GM18498 (cell line): ENCODE measurements at regions not wholly inside any gene's neighbourhood (a gene's known extent, or its start where the extent isn't known, plus 50 kb on each side); places are given as distances from the start of the nearest gene placed in this dataset.

Source experiments
- ATAC-seq: cut with Tn5 transposase; IDR thresholded peaks from one replicate; pipeline ENCODE4 v1.9.1; 2021; ENCODE audit warnings: mild to moderate bottlenecking, moderate library complexity; ENCODE audit not compliant: unreplicated experiment

DNA sequence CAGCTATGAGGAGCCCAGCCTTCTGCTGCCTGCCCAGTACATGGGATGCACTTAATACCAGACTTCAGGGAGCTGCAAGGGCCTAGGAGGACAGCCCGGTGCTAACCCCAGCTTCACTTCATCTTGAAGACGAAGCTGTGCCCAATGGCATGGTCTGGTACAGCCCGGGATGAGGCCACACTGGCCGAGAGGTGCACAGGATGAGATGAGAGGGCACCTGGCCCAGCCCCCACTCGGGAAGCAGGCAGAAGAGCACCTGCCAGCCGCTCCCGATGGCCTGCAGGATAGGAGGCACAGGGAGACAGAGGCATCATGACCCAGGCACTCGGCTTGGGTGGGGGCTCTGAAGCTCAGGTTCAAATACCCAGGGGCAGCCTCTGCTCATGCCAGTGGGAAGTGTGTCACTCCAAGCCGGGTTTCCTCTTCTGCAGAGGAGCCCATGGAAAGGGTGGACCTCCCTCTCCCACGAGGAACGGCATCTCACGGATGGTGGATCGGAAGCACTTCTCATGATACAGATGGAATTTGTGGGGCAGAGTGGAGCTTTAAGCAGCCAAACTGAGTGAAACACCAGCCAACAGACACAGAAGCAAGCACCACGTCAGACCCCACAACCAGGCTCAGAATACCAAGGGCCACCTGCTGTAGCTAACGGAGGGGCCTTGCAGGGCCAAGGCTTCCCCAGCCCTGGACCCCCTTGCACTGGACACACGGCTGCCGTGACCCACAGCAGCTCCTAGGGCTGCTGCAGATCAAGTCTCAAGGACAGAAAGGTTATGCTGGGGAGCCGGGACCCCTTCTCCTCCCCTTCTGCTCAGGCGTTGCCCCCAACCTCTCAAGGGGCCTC is 875.2 kb downstream of the BRD1 start:
- ATAC-seq = no peak

- no peak for ATAC-seq
Measured at GRCh38 chr22:48951836-48952235, 875.8 kb downstream of the BRD1 start.

DNA sequence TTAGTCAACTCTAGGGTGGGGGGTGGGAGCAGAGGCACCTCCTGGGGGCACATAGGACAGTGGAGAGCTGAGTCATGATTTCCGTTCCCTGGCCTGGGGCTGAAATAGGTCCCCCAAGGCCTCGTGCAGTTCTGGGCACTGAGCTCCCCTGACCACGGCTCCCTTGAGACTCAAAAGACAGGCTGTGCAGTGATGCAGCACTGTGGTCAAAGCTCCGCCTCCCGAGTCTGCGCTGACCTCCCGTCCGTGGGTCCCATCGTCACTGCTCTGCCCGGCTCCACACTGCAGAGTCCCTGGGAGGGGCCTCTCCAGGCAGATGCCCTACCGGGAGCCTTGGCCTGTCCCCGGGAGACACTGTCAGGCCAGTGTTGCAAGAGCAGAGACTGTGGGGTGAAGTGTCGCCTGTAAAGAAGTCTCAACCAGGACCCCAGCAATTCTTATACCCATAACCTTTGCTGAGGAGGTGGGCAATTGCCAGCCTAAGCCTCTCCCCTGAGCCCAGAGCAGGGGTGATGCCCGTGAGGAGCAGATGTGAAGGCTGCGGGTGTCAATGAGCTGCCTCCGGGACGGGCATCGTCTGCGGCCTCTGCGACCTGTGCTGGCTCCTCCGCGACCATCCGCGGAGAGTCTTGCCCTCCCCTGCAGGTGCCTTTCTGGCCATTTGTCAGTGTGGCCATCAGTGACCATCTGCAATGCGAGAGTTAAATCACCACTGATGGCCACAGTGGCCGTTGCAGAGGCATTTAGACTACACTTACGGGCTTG is 877.3 kb downstream of the BRD1 start:
- no peak for ATAC-seq

DNA sequence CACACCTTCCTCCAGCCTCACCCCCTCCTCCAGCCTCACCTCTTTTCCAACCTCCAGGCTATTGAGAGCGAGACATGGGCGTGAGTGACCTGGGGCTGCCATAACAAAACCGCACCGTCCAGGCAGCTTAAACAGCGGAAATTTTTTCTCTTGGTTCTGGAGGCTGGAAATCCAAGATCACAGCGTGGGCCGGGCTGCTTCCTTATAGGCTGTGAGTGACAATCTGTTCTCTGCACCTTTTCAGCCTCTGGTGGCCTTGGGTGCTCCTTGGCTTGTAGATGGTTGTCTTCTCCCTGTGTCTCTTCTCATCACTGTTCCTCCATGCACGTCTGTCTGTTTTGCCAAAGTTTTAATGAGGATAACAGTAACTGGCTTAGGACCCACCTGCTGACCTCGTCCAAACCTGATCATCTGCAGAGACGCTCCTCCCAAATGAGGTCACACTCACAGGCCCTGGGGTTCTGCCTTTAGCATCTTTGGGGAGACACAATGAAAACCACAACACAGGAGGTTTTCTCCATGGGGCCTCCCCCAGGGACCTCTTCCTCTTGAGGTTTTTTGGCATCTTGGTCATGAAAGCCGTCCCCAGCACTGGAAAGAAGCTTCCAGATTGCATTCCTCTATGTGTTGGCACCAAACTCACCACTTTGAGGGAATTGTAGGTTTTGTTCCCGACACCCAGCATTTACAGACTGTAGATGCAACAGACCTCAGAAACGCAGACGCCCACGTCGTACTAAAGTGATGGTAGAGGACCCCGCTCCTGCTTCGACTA is 878.1 kb downstream of the BRD1 start:
- no peak for ATAC-seq

DNA sequence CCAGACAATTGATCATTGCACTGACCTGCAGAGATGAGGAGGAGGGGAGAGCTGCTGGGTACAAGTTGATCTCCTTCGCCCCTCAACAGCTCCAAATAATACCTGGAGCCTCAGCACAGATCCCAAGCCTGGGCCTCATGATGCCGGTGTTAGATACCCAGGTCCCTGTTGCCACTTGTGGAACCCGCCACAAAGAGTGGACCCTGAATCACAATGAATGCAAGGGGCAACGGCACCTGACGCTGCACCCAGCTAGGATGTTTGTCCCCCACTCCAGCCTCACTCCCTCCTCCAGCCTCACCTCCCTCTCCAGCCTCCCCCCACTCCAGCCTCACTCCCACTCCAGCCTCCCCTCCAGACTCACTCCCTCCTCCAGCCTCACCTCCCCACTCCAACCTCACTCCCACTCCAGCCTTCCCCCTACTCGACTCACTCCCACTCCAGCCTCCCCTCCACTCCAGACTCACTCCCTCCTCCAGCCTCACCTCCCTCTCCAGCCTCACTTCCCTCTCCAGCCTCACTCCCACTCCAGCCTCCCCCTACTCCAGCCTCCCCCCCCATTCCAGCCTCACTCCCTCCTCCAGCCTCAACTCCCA is 879.0 kb downstream of the BRD1 start:
- no peak for ATAC-seq

DNA sequence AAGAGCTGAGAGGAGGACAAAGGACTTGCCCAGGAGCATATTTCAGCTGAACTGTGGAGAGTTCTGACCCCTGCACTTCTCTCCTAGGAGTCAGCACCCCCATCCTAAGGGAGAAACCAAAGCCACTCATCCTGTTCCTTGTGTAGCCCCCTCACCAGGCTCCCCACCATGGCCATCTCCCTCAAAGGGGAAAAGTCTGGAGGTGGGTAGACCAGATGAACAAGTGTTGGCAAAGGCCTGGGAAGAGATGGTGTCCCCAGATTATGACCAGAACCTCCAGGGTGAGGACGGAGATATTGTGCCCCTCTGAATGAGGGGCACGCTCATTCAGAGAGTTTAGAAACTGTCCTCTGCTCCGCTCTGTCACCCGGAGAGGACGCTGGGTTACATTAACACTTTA is 880.0 kb downstream of the BRD1 start:
- no peak for ATAC-seq

- no peak for ATAC-seq
Measured at GRCh38 chr22:48945621-48946458, 881.8 kb downstream of the BRD1 start.

- ATAC-seq = no peak
Measured at GRCh38 chr22:48944751-48945620, 882.7 kb downstream of the BRD1 start.

GRCh38 chr22:48944433-48944750 is 883.3 kb downstream of the BRD1 start:
- ATAC-seq = no peak

DNA sequence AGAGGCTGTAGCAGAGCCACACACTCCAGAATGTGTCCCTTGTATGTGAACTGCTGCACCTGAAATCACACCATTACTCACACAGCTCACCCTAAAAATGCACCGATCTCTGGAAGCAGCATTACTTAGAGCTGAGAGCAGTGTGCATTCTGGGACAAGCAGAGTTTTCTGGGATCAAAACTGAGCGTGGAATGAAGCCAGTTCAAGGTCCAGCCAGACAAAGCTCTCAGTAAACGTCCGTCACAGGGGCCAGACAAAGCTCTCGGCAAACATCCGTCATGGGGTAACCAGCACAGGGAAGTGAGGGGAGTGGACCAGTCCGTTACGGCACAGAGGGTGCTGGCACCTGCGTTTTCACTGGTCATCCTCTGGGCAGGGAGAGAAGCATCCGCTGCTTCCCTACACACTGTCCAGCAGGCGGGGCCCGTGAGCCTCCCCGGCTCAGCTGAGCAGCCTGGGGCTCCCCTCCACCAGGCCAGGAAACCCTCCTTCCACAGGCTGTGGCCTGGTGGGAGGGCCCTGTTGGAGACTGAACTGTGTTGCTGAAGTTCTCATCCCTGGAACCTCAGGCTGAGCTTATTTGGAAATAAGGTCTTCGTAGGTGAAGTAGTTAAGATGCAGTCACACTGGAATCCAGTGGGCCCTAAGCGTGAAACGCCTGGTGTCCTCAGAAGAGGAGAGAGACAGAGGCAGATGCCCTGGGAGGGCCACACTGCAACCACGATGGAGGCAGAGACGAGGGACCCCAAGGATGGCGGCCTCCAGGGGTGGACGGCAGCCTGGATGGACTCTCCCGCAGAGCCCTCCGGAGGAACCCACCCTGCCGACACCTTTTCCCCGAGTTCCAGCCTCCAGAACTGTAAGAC is 883.9 kb downstream of the BRD1 start:
- no peak for ATAC-seq

DNA sequence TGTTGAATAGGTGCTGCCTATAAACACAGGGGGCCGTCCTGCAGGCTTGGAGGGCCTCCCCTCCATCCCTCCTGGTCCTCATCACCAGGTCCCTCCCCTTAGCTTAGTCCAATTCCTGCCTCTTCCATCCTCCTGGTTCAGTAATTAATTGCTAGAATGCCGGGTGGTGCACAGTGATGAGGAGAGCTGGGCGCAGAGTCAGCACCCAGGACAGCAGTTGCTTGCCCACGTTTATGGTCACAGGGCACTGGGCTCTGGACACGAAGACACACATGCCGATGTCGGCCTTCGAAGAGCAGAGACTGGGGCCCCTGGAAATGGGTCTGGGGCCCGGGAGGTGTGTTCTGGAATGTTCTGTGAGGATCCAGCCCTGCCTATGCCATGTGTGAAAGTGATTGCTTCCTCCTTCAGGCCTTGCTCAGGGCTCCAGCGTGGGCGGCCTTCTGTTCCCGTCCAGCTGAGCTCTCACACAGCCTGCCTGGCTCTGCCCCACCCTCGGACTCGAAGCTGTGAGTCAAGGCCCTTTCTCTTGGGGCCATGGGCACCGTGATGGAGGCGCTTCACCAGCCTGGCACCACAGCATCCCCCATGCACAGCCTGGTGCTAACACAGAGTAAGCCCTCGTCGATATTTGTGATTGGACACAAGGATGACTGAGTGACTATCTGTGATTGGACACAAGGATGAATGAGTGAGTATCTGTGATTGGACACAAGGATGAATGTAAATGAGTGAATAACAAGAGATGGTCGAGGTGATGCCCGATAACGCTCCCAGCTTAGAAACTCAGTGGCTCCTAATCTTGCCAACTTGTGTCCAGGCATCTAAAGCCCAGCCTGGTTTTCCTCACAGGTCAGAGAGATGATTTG is 884.7 kb downstream of the BRD1 start:
- ATAC-seq = no peak

GRCh38 chr22:48941903-48942575 is 885.6 kb downstream of the BRD1 start:
- no peak for ATAC-seq

DNA sequence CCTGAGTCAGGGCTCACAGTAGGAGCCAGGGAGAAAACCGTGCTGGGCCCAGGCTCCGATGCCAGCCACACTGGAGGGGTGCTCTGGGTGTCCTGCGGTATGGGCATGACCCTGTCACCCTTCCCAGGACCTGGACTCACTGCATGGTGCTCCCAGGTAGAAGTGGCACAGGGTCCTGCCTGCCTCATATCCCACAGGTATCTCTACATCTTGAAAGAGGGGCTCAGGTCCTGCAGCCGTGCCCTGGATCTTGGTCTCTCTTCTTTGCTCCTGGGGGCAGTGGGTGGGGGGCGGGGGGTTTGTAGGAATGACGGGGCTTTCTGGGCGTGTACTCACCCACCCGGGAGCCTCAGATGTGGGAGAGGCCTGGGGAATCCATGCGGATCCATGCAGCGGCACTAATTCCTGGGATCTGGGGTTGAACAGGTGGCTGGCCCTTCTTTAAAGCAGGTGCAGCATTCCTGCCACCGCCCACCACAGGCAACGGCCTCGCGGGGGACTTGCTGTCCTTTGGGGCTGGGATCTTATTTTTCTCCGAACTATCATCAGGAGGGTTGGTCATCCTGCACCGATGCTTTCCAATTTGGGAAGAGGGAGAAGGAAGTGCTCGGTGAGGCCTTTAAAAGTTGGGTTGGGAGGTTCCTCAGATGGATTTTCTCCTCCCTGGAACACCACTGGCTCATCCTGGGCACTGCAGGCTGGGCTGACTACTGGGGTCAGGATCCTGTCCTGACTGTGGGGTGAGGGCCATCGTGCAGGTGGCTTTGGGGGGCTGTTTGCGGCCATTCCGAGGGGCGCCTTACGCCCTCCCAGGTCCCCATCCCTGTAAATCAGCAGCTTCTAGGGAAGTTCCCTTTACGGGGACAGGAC is 886.4 kb downstream of the BRD1 start:
- no peak for ATAC-seq

DNA sequence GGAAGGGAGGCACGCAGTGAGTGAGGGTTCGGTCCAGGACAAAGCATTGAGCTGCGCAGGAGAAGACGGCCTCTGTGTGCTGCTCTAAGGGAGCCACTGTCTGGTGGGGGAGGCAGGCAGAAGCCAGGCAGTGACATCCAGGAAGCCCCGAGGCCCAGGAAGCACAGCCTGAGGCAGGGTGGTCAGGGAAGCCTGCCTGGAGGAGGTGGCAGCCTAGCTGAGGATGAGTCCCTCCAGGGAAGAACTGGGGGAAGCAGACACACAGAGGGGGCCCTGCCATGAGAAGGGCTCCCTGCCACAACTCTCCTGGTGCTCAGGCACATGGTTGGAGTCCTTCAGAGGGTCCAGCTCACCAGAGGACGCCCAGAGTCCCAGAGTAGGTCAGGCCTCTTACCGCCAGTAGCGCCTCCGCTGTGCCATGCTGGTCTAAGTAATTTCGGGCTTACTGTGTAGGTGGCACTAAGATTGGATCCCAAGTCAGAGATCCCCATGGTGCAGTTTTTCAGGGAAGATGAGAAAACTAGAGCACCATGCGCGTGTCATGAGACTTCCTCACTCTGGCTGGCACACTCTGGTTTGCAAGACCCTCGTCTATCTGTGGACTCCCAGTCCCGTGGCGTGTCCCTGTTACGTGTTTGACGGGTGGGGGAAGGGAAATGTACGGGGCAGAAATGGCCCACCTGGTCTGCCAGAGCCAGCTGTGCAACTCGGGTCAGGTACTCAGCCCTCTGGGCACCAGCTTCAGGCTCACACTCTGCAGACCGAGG is 887.2 kb downstream of the BRD1 start:
- ATAC-seq = no peak
